ENCODE measurements at regions not wholly inside any gene's neighbourhood (a gene's known extent, or its start where the extent isn't known, plus 50 kb on each side); places are given as distances from the start of the nearest gene placed in this dataset.

DNA sequence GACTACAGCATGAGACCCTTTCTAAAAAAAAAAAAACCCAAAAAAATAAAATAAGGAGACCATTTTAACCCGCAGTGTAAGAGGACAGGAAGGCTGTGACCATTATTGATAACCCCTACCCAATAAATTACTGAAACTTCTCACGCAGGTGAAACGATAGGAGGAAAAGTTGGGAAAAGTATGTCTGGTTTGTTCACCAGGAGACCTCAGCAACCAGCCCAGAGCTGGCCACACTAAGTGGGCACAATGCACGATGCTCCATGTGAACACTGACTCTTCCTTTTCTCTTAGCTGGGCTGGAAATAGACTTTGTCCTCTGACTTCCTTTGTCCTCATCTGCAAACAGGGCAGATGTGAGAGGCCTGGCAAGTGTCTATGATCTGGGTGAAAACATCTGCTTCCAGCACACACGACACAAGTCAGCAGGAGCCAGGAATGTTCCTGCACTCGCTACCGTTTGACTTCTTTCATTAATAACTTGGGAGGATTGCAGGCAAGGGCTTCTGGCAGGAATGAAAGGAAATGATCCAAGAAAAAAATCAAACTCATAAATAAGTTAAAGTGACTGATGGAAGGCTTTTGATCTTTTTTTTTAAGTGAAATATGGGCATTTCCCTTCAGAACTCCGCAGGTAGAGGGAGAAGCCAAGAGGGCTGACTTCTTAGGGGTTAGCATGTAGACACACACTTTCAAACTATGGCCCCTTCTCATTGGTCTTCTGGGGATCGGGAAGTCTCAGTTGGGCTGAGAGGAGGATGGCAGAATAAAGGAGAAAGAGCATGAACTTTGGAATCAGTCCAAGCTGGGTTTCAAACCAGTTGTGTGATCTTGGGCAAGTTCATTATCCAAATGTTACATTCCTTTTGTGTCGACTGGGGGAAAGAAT is 137.4 kb upstream of the MYCN start:
- intact Hi-C loops (cut with DNase I) = no loop called here
- Histone ChIP-seq H3K27ac (no peak overlapping the region), H3K4me3 (no peak overlapping the region), H3K9me3 (no peaks in the 10 kb centered on the region), H3K36me3 (no peaks in the 10 kb centered on the region), H3K4me1 (no peaks in the 10 kb centered on the region), H3K27me3 (no peaks in the 10 kb centered on the region)
- DNase-seq (no peak), FAIRE-seq (no peak), ATAC-seq (no peak)
- WGBS, 2 donors = 39 to 51% methylated on average over 10 of the region's 10 CpGs
- TF ChIP-seq, protein P1, sequence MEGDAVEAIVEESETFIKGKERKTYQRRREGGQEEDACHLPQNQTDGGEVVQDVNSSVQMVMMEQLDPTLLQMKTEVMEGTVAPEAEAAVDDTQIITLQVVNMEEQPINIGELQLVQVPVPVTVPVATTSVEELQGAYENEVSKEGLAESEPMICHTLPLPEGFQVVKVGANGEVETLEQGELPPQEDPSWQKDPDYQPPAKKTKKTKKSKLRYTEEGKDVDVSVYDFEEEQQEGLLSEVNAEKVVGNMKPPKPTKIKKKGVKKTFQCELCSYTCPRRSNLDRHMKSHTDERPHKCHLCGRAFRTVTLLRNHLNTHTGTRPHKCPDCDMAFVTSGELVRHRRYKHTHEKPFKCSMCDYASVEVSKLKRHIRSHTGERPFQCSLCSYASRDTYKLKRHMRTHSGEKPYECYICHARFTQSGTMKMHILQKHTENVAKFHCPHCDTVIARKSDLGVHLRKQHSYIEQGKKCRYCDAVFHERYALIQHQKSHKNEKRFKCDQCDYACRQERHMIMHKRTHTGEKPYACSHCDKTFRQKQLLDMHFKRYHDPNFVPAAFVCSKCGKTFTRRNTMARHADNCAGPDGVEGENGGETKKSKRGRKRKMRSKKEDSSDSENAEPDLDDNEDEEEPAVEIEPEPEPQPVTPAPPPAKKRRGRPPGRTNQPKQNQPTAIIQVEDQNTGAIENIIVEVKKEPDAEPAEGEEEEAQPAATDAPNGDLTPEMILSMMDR (IDR thresholded peaks at IDR 0.05) = no peak

DNA sequence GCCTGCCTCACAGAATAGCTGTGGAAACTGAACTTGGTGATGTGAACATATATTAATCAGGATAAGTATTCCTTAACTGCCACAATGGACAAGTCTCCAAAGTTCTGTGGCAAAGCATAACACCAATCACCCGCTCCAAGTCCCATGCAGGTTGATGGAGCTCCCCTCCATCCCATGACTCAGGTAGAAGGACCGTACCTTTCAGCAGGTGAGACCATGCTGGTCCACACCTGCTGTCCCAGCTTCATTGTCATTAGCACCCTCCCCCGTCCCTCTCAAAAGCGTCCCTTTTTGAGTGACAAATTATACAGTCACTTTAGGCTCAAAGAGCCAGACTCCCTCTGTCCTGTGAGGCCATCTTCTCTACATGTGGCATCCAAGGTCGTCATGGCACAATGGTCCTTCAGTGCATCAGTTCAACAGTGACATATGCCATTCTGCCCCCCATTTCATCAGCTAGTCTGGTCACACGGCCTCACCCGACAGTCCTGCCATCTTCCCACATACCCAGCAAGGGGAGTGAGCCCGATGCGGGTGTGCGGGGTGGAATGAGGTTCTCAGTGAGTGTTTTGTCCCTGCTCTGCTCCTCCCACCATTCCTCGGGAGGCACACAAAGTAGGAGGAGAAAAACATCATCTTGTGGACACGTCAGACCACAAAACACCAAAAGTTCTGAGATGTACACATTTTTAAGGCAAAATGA is 136.7 kb upstream of the MYCN start:
- H3K27ac ChIP-seq = no peak overlapping the region
- H3K4me1 ChIP-seq = no peaks in the 10 kb centered on the region
- ATAC-seq (no peak), FAIRE-seq (no peak), DNase-seq (no peak)
- H3K36me3 ChIP-seq = no peaks in the 10 kb centered on the region
- TF ChIP-seq, protein P1 (IDR thresholded peaks at IDR 0.05) = no peak
- no peaks in the 10 kb centered on the region for H3K9me3 ChIP-seq
- H3K4me3 ChIP-seq = no peak overlapping the region
- H3K27me3 ChIP-seq = no peaks in the 10 kb centered on the region
- 70 to 77% methylated on average over 12 of the region's 12 CpGs for WGBS, 2 donors
- intact Hi-C loops (cut with DNase I) = no loop called here

DNA sequence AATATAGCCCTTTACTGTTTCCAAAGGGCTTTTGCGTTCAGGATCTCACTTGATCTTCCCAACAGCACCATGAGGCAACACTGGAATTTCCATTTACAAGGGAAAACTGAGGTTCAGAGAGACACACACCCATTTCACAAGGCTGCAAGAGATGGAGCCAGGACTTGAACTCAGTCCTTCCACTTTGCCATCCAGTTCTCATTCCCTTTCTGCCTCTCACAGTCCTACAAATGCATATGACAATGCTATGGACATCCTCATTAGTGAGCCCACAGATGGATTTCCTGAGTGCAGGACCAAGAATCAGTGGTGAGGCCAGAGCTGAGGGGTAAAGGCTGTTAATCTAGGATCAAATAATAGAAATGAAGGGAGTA is 136.1 kb upstream of the MYCN start:
- Histone ChIP-seq H3K36me3 (no peaks in the 10 kb centered on the region), H3K4me1 (no peaks in the 10 kb centered on the region), H3K9me3 (no peaks in the 10 kb centered on the region), H3K27me3 (no peaks in the 10 kb centered on the region), H3K4me3 (no peak overlapping the region), H3K27ac (no peak overlapping the region)
- FAIRE-seq (no peak), DNase-seq (no peak), ATAC-seq (no peak)
- intact Hi-C loops (cut with DNase I) = no loop called here
- 85 to 88% methylated on average over 1 of the region's 1 CpG for WGBS, 2 donors
- TF ChIP-seq, protein P1 (IDR thresholded peaks at IDR 0.05) = no peak

DNA sequence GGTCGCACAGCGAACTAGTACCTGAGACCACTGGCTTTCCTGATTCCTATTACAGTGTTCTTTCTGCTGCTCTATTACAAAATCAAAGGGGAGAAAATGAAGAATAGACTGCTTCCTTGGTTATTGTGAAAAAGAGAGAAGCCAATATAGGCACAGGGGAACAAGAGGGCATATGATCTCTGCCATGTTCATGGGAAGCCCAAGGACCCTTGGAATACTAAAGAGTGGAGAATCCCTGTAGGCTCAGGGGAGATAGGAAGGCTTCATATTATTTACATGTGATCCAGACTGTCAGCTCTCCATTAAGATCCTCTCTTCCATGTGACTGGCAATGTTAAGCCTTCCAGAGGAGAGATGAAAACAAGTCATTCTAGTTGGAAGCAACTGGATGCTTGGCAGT is 135.7 kb upstream of the MYCN start:
- Histone ChIP-seq H3K27ac (no peak overlapping the region), H3K36me3 (no peaks in the 10 kb centered on the region), H3K4me1 (no peaks in the 10 kb centered on the region), H3K4me3 (no peak overlapping the region), H3K27me3 (no peaks in the 10 kb centered on the region), H3K9me3 (no peaks in the 10 kb centered on the region)
- ATAC-seq (no peak), DNase-seq (no peak), FAIRE-seq (no peak)
- TF ChIP-seq, protein P1 (IDR thresholded peaks at IDR 0.05) = no peak
- intact Hi-C loops (cut with DNase I) = no loop called here
- WGBS, 2 donors = 94 to 97% methylated on average over 2 of the region's 2 CpGs

DNA sequence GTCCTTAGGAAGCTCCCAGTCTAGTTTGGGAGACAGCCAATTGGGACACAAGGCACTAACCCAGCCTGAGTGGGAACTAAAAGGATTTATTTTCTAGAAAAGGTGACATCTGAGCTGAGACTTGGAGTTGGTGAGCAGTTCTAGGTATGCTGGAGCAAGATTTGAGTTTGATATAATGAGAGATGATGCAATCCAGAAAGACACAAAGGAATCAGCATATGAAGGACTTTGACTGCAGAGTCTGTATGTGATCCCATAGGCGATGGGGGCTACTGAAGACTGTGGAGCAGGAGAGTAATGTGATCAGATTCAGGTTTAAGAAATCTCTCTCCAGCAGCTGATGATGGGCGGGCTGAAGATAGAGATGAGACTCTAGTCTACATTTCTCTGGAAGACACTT is 135.1 kb upstream of the MYCN start:
- FAIRE-seq (no peak), DNase-seq (no peak), ATAC-seq (no peak)
- Histone ChIP-seq H3K4me1 (no peaks in the 10 kb centered on the region), H3K36me3 (no peaks in the 10 kb centered on the region), H3K9me3 (no peaks in the 10 kb centered on the region), H3K27ac (no peak overlapping the region), H3K4me3 (no peak overlapping the region), H3K27me3 (no peaks in the 10 kb centered on the region)
- TF ChIP-seq, protein P1 (IDR thresholded peaks at IDR 0.05) = no peak
- intact Hi-C loops (cut with DNase I) = no loop called here
- WGBS, 2 donors = 76 to 84% methylated on average over 2 of the region's 2 CpGs
